Uterus (tissue), 3 donors: ENCODE measurements at regions not wholly inside any gene's neighbourhood (a gene's known extent, or its start where the extent isn't known, plus 50 kb on each side); places are given as distances from the start of the nearest gene placed in this dataset.

ENCODE experiments used
- DNase-seq, 2 donors: peaks; one replicate each; pipeline ENCODE4 v3.0.0-alpha.2; 2019 to 2020
- H3K27ac ChIP-seq, 2 donors: fragments of 200-600 bp; sonication (generic); 1 replicate in 1 of 2; 2 replicates in 1 of 2; pipeline ENCODE4 v1.5.1; 2016 to 2018
- H3K27me3 ChIP-seq, 2 donors: fragments of 200-600 bp; sonication (generic); one replicate each; pipeline ENCODE4 v1.5.1; 2018 to 2019; ENCODE audit warnings: control low read depth in 1 of 2
- H3K36me3 ChIP-seq, 2 donors: fragments of 200-600 bp; sonication (generic); one replicate each; pipeline ENCODE4 v1.5.1; 2019; ENCODE audit warnings: control low read depth in 1 of 2
- H3K4me1 ChIP-seq, 2 donors: fragments of 200-600 bp; sonication (generic); one replicate each; pipeline ENCODE4 v1.5.1; 2018 to 2019; ENCODE audit warnings: control low read depth in 1 of 2
- H3K4me3 ChIP-seq, 2 donors: fragments of 200-600 bp; sonication (generic); 1 replicate in 1 of 2; 2 replicates in 1 of 2; pipeline ENCODE4 v1.5.1; 2018 to 2019; ENCODE audit warnings: mild to moderate bottlenecking in 1 of 2
- H3K9me3 ChIP-seq, 2 donors: fragments of 200-600 bp; sonication (generic); one replicate each; pipeline ENCODE4 v1.5.1; 2019; ENCODE audit warnings: control low read depth in 1 of 2
- POLR2A ChIP-seq, 2 donors: fragments of 450-650 bp; IDR thresholded peaks; one replicate each; pipeline ENCODE4 v1.6.1; 2016; ENCODE audit warnings: antibody characterized with exemption in 2 of 2, mild to moderate bottlenecking in 1 of 2, moderate library complexity in 1 of 2
- intact Hi-C: fragments of 100-400 bp; cut with DNase I; formaldehyde crosslinking; loops from one replicate; pipeline ENCODE4 v1.15.1; 2023; ENCODE audit warnings: low total_unique reads
- TF ChIP-seq, protein P1 (sequence below), 4 experiments: fragments of 200-600 bp in 2 of 4; fragments of 450-650 bp in 2 of 4; sonication (generic) in 2 of 4; IDR thresholded peaks; one replicate each; pipeline ENCODE4 v1.5.1; 2016 to 2019; ENCODE audit warnings: antibody characterized with exemption in 4 of 4, mild to moderate bottlenecking in 2 of 4, moderate library complexity in 1 of 4
- donor health status: DM: yes; HTN: yes; CAD: no.

- no peak overlapping the region for H3K4me3 ChIP-seq
- TF ChIP-seq POLR2A (IDR thresholded peaks at IDR 0.05) = no peak
- TF ChIP-seq, protein P1, sequence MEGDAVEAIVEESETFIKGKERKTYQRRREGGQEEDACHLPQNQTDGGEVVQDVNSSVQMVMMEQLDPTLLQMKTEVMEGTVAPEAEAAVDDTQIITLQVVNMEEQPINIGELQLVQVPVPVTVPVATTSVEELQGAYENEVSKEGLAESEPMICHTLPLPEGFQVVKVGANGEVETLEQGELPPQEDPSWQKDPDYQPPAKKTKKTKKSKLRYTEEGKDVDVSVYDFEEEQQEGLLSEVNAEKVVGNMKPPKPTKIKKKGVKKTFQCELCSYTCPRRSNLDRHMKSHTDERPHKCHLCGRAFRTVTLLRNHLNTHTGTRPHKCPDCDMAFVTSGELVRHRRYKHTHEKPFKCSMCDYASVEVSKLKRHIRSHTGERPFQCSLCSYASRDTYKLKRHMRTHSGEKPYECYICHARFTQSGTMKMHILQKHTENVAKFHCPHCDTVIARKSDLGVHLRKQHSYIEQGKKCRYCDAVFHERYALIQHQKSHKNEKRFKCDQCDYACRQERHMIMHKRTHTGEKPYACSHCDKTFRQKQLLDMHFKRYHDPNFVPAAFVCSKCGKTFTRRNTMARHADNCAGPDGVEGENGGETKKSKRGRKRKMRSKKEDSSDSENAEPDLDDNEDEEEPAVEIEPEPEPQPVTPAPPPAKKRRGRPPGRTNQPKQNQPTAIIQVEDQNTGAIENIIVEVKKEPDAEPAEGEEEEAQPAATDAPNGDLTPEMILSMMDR (IDR thresholded peaks at IDR 0.05) = no peak
- DNase-seq = no peak
- no peak overlapping the region for H3K27ac ChIP-seq
- no peaks in the 10 kb centered on the region for H3K36me3 ChIP-seq
- no peaks in the 10 kb centered on the region for H3K9me3 ChIP-seq
- no peaks in the 10 kb centered on the region for H3K27me3 ChIP-seq
- H3K4me1 ChIP-seq = no peaks in the 10 kb centered on the region
- intact Hi-C loops = no loop called here
Observed at GRCh38 chr10:64277536-64277935, 756.3 kb downstream of the REEP3 start.

GRCh38 chr10:64283621-64284020 lies 762.4 kb downstream of the REEP3 start:
- intact Hi-C loops = no loop called here
- Histone ChIP-seq H3K27ac (no peak overlapping the region), H3K27me3 (no peaks in the 10 kb centered on the region), H3K36me3 (no peaks in the 10 kb centered on the region), H3K4me3 (no peak overlapping the region), H3K4me1 (no peaks in the 10 kb centered on the region), H3K9me3 (no peaks in the 10 kb centered on the region)
- TF ChIP-seq POLR2A (IDR thresholded peaks at IDR 0.05) = no peak
- no peak for DNase-seq

DNA sequence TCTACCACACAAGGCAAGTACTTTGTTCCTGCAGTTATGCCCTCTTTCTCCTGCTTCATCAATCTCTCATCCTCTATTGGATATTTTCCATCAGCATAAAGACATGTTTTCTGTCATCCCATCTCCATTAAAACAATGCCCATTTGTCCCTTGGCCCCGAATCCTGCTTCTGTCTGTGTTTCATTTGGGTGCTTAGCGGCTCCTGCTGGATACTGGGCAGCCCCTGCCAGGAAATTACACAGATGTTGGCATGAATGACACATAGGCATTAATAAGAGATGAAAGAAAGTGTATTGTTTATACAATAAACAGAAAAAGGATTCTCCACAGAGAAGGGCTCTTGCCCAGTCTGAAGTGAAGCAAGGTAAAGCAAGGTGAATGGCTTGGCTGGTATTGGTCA lies 765.3 kb downstream of the REEP3 start:
- H3K4me1 ChIP-seq = no peaks in the 10 kb centered on the region
- intact Hi-C loops = no loop called here

DNA sequence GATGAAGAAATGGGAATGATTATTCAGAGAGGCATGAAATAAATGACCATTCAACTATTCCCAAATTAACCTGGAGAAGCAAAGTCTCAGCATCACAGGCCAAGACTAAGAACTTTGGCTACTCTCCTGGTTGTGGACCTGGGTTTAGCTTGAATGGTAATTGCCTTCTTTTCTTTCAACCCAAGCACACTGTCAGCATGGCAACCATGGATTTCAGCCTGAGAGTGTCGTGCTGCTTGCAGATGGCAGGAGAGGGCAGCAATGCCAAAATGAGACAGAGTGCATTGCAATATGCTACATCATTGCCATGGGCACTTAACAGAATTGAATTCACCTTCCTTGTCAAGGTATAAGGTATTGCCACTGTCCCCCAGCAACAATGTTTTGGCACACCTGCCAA lies 767.2 kb downstream of the REEP3 start:
- H3K27me3 ChIP-seq = no peaks in the 10 kb centered on the region
- TF ChIP-seq, protein P1 (IDR thresholded peaks at IDR 0.05) = no peak
- no peak for TF ChIP-seq POLR2A (IDR thresholded peaks at IDR 0.05)
- intact Hi-C loops = no loop called here
- no peaks in the 10 kb centered on the region for H3K36me3 ChIP-seq
- DNase-seq = no peak
- no peaks in the 10 kb centered on the region for H3K4me1 ChIP-seq
- H3K27ac ChIP-seq = no peak overlapping the region
- H3K4me3 ChIP-seq = no peak overlapping the region
- no peaks in the 10 kb centered on the region for H3K9me3 ChIP-seq

More for the DNA sequence above, 765.3 kb downstream of the REEP3 start:
- Histone ChIP-seq H3K27ac (no peak overlapping the region), H3K9me3 (no peaks in the 10 kb centered on the region), H3K4me3 (no peak overlapping the region), H3K27me3 (no peaks in the 10 kb centered on the region), H3K36me3 (no peaks in the 10 kb centered on the region)
- TF ChIP-seq, protein P1 (IDR thresholded peaks at IDR 0.05) = no peak
- TF ChIP-seq POLR2A (IDR thresholded peaks at IDR 0.05) = no peak
- no peak for DNase-seq

DNA sequence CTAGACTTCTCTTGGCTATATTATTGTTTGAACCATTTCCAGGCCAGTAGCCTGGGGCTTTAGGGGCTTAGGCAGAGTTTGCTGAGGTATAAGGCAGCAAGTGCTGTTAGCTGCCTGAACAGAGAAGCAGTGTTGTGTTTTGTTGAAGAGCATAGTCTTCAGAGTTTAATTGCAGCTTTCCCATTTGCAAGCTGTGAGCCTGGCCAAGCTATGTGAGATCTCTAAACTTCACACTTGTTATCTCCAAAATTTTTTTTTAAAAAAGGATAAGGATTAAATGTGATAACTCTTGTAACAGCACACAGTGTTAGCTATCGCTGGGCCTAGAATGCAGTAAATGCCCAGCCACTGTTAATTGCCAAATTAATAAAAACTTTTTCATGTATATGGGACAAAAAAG lies 782.4 kb downstream of the REEP3 start:
- TF ChIP-seq, protein P1 (IDR thresholded peaks at IDR 0.05) = no peak
- no peak for TF ChIP-seq POLR2A (IDR thresholded peaks at IDR 0.05)
- Histone ChIP-seq H3K9me3 (no peaks in the 10 kb centered on the region), H3K27ac (no peak overlapping the region), H3K4me1 (no peaks in the 10 kb centered on the region), H3K27me3 (no peaks in the 10 kb centered on the region), H3K36me3 (no peaks in the 10 kb centered on the region), H3K4me3 (no peak overlapping the region)
- no peak for DNase-seq
- intact Hi-C loops = no loop called here

GRCh38 chr10:64306729-64307327 lies 785.6 kb downstream of the REEP3 start:
- no peaks in the 10 kb centered on the region for H3K36me3 ChIP-seq
- intact Hi-C loops = no loop called here
- no peak overlapping the region for H3K4me3 ChIP-seq
- no peaks in the 10 kb centered on the region for H3K27me3 ChIP-seq
- no peak overlapping the region for H3K27ac ChIP-seq
- DNase-seq = no peak
- TF ChIP-seq, protein P1 (IDR thresholded peaks at IDR 0.05) = no peak
- no peak for TF ChIP-seq POLR2A (IDR thresholded peaks at IDR 0.05)
- no peaks in the 10 kb centered on the region for H3K9me3 ChIP-seq
- H3K4me1 ChIP-seq = no peaks in the 10 kb centered on the region
